ENCODE measurements at regions not wholly inside any gene's neighbourhood (a gene's known extent, or its start where the extent isn't known, plus 50 kb on each side); places are given as distances from the start of the nearest gene placed in this dataset.
"Not testable (repeated sequence)": the region's sequence is repeated elsewhere in the genome, so short reads cannot be mapped to it uniquely, and the experiment has no call there.

DNA sequence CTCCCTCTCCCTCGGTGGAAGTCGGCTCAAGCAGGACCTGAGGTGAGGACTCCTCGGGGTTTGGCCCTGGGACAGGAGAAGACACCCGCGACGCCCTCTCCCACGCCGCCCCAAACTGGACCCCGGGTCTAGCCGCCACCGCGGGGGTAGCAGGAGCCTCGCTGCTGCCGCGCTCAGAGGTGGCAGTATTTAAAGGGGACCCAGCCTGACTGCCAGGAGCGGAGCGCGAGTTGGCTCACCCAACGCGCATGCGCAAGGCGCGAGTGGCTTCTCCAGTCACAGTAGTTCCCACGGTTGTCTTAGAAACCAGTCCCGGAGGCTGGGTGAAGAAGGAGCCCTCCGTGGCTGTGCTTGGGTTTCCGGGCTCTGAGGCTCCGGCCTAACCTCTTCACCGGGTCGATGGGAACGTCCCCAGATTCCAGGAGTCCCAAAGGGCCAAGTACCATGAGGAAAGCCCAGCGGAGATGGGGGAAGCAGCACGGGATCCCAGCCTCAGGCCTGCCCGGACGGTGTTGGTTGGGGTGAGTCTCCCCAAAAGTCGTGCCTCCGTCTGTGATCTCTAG is 477.8 kb downstream of the SPATA31A7 start:
- TF ChIP-seq, protein P1, sequence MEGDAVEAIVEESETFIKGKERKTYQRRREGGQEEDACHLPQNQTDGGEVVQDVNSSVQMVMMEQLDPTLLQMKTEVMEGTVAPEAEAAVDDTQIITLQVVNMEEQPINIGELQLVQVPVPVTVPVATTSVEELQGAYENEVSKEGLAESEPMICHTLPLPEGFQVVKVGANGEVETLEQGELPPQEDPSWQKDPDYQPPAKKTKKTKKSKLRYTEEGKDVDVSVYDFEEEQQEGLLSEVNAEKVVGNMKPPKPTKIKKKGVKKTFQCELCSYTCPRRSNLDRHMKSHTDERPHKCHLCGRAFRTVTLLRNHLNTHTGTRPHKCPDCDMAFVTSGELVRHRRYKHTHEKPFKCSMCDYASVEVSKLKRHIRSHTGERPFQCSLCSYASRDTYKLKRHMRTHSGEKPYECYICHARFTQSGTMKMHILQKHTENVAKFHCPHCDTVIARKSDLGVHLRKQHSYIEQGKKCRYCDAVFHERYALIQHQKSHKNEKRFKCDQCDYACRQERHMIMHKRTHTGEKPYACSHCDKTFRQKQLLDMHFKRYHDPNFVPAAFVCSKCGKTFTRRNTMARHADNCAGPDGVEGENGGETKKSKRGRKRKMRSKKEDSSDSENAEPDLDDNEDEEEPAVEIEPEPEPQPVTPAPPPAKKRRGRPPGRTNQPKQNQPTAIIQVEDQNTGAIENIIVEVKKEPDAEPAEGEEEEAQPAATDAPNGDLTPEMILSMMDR (conservative IDR thresholded peaks at IDR 0.05) = no peak
- Mint-ChIP-seq H3K36me3 (no peaks in the 10 kb centered on the region), H3K27ac (no peak overlapping the region), H3K9me3 (peaks cover 5% of the 10 kb centered on the region), H3K4me3 (no peak overlapping the region), H3K4me1 (ENCODE audit: unreplicated experiment) (no peaks in the 10 kb centered on the region), H3K27me3 (no peaks in the 10 kb centered on the region)
- peak; percentile 36 for DNase-seq (ENCODE audit: extremely low spot score, unreplicated experiment)

DNA sequence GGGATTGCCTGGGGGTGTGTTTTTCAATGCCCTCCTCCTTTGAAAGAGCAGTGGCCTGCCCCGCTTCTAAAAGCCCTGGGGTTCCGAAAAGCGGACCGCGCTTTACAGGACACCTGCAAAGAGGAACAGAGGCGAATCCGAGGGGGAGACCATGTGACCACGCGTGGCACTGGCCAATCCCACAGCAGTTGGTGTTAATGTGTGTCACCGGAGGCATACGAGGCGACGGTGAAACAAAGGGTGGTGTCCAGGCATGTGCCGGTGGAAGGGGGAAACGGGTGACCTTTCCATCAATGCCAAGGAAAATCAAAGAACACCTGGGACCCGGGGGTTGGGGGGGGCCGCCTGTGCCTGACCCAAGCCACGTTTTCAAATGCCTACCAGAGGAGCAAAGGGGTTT is 478.4 kb downstream of the SPATA31A7 start:
- not testable (repeated sequence) for H3K27ac Mint-ChIP-seq; H3K27me3 Mint-ChIP-seq; H3K4me1 Mint-ChIP-seq (ENCODE audit: unreplicated experiment); H3K36me3 Mint-ChIP-seq; H3K9me3 Mint-ChIP-seq; H3K4me3 Mint-ChIP-seq
- peak; percentile 58 for DNase-seq (ENCODE audit: extremely low spot score, unreplicated experiment)

DNA sequence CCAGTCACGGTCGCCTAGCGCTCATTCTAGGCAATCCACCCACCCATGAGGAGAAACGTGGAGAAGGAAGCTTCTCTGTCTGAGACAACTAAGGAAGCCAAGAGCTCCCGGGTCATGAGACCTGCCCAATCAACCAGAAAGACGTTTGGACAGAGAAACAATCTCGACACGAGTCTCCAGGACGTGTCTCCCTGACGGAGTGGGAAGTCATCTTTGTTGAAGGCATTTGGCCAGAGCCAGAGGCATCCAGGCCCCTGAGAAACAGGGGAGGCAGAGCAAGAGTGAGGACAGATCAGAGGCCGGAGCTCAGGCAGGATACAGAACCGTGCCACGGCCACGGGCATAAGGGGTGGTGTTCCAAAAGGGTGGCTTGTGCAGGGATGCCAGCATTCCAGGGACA is 479.0 kb downstream of the SPATA31A7 start:
- no peaks in the 10 kb centered on the region for H3K27me3 Mint-ChIP-seq
- peaks cover 5% of the 10 kb centered on the region for H3K9me3 Mint-ChIP-seq
- peak; percentile 40 for DNase-seq (ENCODE audit: extremely low spot score, unreplicated experiment)
- no peaks in the 10 kb centered on the region for H3K36me3 Mint-ChIP-seq
- no peak overlapping the region for H3K4me3 Mint-ChIP-seq
- TF ChIP-seq, protein P1 (conservative IDR thresholded peaks at IDR 0.05) = no peak
- no peak overlapping the region for H3K27ac Mint-ChIP-seq
- no peaks in the 10 kb centered on the region for H3K4me1 Mint-ChIP-seq (ENCODE audit: unreplicated experiment)

DNA sequence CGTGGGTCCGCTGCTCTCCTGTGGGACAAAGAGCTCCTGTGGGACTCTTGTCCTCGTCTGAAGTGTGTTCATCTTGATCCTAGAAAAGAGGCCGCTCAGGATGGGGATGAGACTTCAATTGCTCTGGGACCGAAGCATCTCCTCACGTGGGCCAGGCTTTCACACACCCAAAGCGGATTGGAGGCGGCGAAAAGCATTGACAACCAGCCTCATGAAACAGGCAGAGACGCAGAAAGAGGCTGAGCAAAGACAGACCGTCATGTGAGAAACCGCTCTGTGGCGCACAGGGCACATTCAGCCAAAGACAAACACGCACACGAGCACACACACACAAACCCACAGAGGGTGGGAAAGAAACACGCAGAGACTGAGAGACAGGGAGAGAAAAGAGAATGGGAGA is 479.5 kb downstream of the SPATA31A7 start:
- Mint-ChIP-seq H3K27me3 (no peaks in the 10 kb centered on the region), H3K4me1 (ENCODE audit: unreplicated experiment) (no peaks in the 10 kb centered on the region), H3K9me3 (peaks cover 5% of the 10 kb centered on the region), H3K36me3 (no peaks in the 10 kb centered on the region), H3K4me3 (no peak overlapping the region), H3K27ac (no peak overlapping the region)
- DNase-seq (ENCODE audit: extremely low spot score, unreplicated experiment) = peak; percentile 29
- TF ChIP-seq, protein P1 (conservative IDR thresholded peaks at IDR 0.05) = no peak

DNA sequence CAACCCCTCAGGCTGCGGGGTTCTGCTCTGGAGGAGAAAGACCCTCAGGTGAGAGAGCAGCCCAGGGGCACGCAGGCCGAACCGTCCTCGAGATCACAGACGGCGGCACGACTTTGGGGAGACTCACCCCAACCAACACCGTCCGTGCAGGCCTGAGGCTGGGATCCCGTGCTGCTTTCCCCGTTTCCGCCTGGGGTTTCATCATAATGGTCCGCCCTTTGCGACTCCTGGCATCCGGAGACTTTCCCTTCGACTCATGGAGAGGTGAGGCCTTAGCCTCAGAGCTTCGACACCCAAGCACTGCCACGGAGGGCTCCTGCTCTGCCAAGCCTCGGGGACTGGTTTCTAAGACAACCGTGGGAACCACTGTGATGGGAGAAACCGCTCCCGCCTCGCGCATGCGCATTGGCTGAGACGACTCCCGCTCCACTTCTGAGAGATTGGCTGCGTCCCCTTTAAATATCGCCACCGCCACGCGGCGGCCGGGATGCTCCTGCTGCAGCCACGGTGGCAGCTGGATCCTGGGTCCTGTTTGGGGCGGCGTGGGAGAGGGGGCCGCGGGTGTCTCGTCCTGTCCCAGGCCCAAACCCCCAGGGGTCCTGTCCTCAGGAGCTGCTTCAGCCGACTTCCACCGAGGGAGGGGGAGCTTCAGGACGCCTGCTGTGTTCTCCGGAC is 480.1 kb downstream of the SPATA31A7 start:
- not testable (repeated sequence) for H3K4me3 Mint-ChIP-seq; H3K27ac Mint-ChIP-seq; H3K36me3 Mint-ChIP-seq; H3K4me1 Mint-ChIP-seq (ENCODE audit: unreplicated experiment); H3K9me3 Mint-ChIP-seq; H3K27me3 Mint-ChIP-seq
- DNase-seq (ENCODE audit: extremely low spot score, unreplicated experiment) = peak; percentile 56

DNA sequence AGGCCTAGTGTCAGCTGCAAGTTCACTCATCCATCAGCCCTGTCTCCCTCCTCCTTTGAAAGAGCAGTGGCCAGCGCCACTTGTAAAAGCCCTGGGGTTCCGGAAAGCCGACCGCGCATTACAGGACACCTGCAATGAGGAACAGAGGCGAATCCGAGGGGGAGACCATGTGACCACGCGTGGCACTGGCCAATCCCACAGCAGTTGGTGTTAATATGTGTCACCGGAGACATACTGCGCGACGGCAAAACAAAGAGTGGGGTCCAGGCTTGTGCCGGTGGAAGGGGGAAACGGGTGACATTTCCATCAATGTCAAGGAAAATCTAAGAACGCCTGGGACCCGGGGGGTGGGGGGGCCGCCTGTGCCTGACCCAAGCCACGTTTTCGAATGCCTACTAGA is 480.8 kb downstream of the SPATA31A7 start:
- Mint-ChIP-seq H3K27ac (no peak overlapping the region), H3K4me3 (no peak overlapping the region), H3K27me3 (no peaks in the 10 kb centered on the region), H3K4me1 (ENCODE audit: unreplicated experiment) (no peaks in the 10 kb centered on the region), H3K36me3 (no peaks in the 10 kb centered on the region), H3K9me3 (peaks cover 5% of the 10 kb centered on the region)
- peak; percentile 31 for DNase-seq (ENCODE audit: extremely low spot score, unreplicated experiment)
- TF ChIP-seq, protein P1 (conservative IDR thresholded peaks at IDR 0.05) = no peak
